CD1c-positive myeloid dendritic cell (primary cell): ENCODE measurements at regions not wholly inside any gene's neighbourhood (a gene's known extent, or its start where the extent isn't known, plus 50 kb on each side); places are given as distances from the start of the nearest gene placed in this dataset.

ENCODE experiments used
- DNase-seq: peaks from one replicate; pipeline ENCODE4 v3.0.0-alpha.2; 2016; ENCODE audit errors: extremely low spot score

GRCh38 chr6:137734005-137734874 lies 132.8 kb upstream of the TNFAIP3 start:
- no peak for DNase-seq

- peak; percentile 91 for DNase-seq
These were observed 132.2 kb upstream of the TNFAIP3 start for GRCh38 chr6:137734875-137735182.

DNA sequence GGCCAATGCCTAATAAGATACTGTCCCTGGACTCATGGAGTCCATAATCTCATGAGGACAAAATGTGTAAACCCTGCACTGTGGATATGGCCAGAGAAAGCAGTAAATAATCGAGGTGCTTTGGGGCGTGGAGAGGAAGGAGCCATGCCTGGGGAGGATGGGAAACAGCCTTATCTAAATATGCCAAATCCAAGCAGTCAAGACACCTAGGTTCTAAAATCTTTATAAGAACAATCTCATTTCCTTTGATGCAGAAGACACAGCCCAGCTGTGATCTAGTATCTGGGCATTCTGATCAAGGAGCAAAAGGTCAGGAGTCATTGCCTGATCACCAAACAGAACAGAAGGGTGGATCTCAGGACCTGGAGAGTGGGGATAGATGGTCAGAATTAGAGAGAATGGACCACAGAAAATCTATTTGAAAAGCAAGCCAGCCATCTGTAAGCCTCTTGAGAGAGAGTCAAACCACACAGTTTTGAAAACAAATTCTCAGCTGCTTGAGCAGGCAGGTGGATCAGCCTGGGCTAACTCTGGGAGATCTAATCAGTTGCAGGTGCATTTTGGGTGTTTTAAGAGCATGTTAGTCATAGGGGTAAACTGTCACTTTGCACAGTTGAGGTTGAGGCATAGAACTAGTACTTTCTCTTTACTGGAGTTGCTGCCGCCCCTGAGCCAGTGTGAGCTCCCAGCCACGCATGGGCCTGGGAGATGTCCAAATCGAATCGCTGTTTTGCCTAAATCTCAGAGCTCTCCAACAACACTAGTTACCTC lies 130.8 kb upstream of the TNFAIP3 start:
- no peak for DNase-seq

DNA sequence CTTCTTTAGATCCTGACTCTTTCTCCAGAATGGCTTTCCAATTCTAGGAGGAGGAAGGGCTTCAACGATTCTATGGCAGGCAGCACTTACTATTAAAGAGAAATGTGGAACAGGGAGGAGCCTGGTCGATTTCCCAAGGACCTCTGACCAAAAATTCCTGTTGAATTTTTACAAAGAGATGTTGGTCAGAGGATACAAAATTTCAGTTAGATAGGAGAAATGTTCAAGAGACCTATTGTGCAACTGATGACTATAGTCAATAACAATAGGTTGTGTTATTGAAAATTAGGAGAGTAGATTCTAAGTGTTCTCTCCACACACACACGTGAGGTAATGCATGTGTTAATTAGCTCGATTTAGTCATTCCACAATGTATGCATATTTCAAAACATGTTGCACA lies 130.1 kb upstream of the TNFAIP3 start:
- DNase-seq, result no peak

- DNase-seq, result peak; percentile 32
These were observed 129.0 kb upstream of the TNFAIP3 start for GRCh38 chr6:137737836-137738596.

DNA sequence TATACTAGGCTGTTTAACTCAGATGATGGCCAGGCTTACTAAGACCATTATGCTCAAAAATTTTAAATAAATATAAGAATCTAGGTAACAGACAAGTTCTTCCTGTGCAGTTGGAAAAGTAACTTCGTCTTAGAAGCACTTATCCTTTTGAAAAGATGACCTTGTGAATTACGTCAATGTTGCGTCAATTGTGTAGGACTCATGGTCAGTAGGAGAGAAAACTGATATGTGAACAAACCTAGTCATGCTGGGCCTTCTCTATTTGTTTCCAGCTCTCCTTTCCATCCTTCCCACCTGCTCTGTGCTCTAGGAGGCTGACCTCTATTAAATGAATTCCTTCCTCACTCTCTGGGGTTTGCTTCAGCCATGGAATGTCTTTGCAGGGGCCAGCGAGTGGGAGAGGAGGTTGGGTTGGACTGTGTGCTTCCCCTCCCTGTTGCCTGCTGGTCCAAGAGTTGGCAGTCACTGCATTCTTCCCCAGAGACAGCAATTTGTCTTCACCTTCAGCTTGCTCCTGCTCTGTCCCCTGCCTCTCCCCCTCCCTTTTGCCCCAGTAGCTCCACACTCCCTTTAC lies 128.0 kb upstream of the TNFAIP3 start:
- no peak for DNase-seq

GRCh38 chr6:137739544-137739943 lies 127.5 kb upstream of the TNFAIP3 start:
- DNase-seq, result no peak

DNA sequence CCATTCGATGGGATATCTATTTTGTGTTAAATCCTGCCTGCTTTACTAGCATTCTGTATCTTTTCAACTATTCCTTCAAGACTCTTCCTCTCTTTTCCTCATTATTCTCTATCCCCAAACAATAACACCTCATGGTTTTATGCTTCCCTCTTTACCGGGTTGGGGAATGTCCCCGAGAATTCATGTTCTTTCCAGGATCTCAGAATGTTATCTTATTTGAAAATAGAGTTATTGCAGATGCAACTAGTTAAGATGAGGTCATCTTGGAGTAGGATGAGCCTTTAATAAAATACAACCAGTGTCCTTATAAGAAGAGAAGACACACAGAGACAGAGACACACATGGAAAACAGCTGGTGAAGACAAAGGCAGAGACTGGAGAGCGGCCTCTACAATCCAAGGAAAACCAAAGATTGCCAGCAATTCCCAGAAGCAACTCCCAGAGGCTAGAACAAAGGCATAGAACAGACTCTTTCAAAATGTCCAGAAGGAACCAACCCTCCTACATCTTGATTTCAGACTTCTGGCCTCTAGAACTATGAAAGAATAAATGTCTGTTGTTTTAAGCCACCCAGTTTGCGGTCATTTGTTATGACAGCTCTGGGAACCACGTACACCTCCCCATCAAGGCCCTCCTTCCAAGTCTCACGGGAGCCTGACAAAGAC lies 126.8 kb upstream of the TNFAIP3 start:
- DNase-seq, result no peak

GRCh38 chr6:137740967-137741761 lies 125.9 kb upstream of the TNFAIP3 start:
- DNase-seq, result no peak

GRCh38 chr6:137743493-137743892 lies 123.6 kb upstream of the TNFAIP3 start:
- no peak for DNase-seq

GRCh38 chr6:137744877-137745276 lies 122.2 kb upstream of the TNFAIP3 start:
- DNase-seq, result no peak

- DNase-seq, result no peak
These were observed 121.7 kb upstream of the TNFAIP3 start for GRCh38 chr6:137745321-137745720.

- DNase-seq, result no peak
These were observed 120.8 kb upstream of the TNFAIP3 start for GRCh38 chr6:137746264-137746663.

GRCh38 chr6:137749696-137750211 lies 117.3 kb upstream of the TNFAIP3 start:
- DNase-seq, result no peak

DNA sequence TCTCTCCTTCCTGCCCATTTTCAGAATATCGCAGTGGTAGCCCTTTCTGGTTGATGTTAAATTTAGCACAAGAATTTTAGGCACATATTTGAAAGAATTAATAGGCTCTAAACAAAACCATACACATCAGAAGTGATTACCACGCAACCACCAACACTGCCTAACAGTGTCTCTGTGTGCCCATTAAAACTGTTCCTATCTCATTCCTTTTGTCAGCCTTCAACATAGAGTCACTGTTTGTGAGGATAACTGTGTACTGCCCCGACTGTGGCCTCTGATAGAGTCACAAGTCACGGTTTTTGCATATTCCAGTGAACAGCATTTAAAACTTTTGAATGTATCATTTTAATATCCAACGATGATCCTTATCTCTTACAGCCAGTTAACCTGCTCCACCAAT lies 116.8 kb upstream of the TNFAIP3 start:
- DNase-seq, result no peak

DNA sequence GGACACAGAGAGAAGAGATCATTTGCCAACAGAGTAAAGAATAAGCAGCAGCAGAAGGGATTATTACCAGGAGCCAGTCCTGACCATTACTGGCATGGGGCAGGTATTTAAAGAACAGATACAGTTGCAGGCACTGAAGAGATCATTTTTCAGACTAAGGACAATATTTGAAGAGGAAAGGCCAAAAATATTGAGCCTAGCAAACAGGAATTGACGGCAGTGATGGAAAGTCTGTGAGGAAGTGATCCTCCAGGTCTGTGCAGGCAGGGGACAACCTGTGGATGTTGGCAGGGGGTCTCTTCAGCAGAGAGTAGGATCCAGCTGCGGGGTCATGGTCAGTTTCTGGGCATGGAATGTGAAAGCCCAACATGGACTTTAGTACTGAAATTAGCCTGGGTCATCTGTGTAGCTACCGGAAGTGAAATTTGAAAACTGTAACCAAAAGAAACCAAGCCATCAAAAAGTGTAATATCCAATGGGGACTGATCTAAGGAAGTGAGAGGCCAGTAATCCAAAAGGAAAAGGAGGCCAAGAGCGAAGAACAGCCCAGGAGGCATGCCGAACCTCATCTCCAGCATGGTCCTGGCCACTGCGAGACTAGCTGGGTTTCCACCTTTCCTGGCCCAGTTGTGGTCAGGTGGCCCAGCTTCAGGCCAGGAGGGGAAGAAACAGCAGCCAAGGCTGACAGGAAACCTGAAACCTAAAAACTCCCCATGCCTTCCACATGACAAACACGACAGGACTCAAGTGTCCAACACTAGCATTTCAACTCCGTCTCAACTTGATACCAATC lies 115.1 kb upstream of the TNFAIP3 start:
- no peak for DNase-seq

DNA sequence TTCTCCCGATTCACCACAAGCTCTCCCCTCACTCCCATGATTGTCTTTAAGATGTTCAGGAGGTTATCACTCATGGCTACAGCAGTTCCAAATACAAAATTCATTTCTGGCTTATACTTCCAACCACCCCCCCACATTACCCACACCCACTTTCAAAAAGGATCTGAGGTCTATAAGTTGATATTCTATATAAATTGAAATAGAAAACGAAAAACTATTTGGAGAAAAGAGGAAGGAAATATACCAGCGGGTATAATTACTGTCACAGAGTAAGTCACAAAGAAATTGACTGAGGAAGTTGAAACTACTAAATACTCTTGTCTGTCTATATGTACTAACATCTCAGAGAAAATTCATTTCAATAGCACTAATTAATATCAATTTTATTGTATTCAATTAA lies 112.7 kb upstream of the TNFAIP3 start:
- DNase-seq, result peak; percentile 54

DNA sequence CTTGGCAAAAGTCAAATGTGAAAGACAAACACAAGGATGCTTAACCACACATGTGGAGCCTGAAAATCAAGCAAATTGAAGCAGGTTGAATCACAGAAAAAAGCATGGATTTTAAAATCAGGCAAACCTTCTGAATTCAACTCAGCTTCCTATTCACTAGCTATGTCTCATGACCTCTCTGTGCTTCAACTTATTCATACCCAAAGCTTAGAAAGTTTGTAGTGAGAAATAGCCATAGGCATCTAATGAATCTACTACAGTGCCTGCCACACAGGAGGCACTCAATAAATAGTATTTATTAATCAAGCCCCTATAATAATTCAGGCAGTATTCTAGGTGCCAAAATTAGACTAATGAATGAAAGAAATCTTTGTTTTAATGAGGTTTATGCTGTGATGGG lies 112.2 kb upstream of the TNFAIP3 start:
- no peak for DNase-seq

DNA sequence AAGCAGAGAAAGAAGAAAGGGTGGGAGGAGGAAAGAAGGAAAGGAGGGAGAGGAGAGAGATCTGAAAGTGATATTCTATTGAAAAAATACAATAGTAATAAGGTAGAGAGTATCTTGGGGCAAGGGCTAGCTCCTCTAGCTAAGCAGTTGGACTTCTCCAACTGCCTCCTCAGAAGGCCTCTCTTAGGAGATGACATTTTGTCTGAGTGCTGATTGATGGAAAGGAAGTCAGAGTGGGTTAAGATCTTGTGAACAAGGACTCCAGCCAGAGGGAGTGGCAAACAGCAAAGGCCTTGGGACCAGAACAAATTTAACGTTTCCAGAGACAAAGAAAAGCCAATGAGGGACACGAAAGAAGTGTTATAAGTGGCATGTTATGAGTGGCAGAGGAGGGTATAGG lies 111.8 kb upstream of the TNFAIP3 start:
- no peak for DNase-seq

DNA sequence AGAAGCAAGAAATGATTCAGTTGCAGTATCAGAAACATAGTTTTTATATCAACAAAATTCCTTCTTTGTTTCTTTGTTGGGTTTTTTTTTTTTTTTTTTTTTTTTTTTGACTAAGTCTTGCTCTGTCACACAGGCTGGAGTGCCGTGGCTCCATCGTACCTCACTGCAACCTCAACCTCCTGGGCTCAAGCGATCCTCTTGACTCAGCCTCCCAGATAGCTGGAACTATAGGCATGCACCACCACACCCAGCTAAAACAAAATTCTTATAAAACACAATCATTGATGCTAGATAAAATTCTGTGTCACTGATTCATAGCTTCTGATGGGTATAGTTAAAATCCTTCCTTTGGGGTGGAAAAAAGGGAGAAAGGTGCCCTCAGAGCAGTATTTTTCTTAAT lies 110.3 kb upstream of the TNFAIP3 start:
- DNase-seq, result no peak
